ENCODE measurements at regions not wholly inside any gene's neighbourhood (a gene's known extent, or its start where the extent isn't known, plus 50 kb on each side); places are given as distances from the start of the nearest gene placed in this dataset.

DNA sequence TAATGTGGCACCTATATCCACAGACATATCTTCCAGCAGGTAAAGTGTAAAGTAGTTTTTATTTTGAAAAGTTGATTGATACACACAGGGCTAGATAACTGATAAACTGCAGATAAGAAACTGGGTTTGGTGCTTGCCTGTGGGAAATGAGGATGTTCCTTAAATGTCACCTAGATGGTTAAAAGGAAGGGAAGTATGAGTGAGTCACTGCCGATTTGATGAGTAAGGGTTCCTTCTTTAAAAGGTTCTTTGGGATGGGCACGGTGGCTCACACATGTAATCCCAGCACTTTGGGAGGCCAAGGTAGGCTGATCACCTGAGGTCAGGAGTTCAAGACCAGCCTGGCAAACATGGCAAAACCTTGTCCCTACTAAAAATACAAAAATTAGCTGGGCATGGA, 73.8 kb upstream of the FRY start:
- dilution Hi-C loops (cut with MboI; ENCODE audit: extremely low pct_ligation_motif_present, low sequenced_read_pairs): no loop called here
- FAIRE-seq (no peak), DNase-seq (ENCODE audit: low read depth, low spot score) (no peak)

DNA sequence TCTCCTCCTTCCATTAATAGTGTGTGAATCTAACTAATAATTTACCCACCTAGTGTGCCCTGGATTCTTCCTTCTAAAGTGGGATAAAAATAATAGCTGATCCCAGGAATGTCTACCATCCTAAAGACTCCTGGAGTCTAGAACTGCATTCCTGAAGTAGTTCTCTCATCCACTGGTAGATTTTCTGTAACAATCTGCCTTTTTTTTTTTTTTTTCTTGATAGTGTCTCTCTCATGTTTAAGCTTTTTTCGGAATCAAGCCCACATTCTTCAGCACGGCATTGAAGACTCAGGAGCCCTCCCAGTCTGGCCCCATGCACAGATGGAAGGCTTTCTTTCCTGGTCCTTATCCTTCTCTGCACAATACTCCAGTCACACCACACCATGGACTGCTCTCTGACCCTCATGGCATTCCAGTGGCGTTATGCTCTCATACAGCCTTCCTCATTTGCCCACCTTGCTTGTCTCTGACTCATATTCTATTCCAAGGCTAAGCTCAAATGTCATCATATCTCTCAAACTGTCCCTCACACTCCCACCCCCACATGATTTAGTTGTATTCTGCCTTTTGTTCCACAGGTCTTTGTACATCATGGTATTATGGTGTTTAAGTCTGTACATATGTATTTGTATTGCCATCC, 68.7 kb upstream of the FRY start:
- Histone ChIP-seq H2AFZ (ENCODE audit: control insufficient read depth, low read length) (no peak overlapping the region), H3K9me3 (ENCODE audit: control insufficient read depth, low read depth, low read length) (no peaks in the 10 kb centered on the region), H3K9ac (ENCODE audit: control insufficient read depth, extremely low read depth, insufficient read depth, low read length) (no peak overlapping the region), H4K20me1 (ENCODE audit: control insufficient read depth, extremely low read depth, insufficient read depth, low read length) (no peaks in the 10 kb centered on the region), H3K27ac (ENCODE audit: control insufficient read depth, insufficient read depth, low read length) (no peak overlapping the region), H3K36me3 (ENCODE audit: control insufficient read depth in 2 of 2, extremely low read depth in 1 of 2, insufficient read depth in 2 of 2, low read length in 2 of 2) (no peaks in the 10 kb centered on the region), H3K9me1 (ENCODE audit: control insufficient read depth, extremely low read depth, insufficient read depth, low read length) (no peaks in the 10 kb centered on the region), H3K27me3 (ENCODE audit: control insufficient read depth, extremely low read depth, insufficient read depth, low read length) (no peaks in the 10 kb centered on the region), H3K79me2 (ENCODE audit: control insufficient read depth, insufficient read depth, low read length) (no peaks in the 10 kb centered on the region), H3K4me3 (ENCODE audit: control insufficient read depth in 2 of 3, extremely low read depth in 1 of 3, insufficient read depth in 2 of 3, low read depth in 1 of 3, low read length in 3 of 3) (no peak overlapping the region), H3K4me1 (ENCODE audit: control insufficient read depth, extremely low read depth, insufficient read depth, low read length) (no peaks in the 10 kb centered on the region), H3K4me2 (ENCODE audit: control insufficient read depth, extremely low read depth, insufficient read depth, low read depth, low read length) (no peak overlapping the region)
- FAIRE-seq: no peak
- dilution Hi-C loops (cut with MboI; ENCODE audit: extremely low pct_ligation_motif_present, low sequenced_read_pairs): no loop called here
- no peak for DNase-seq (ENCODE audit: low read depth, low spot score)
- TF ChIP-seq, protein P1, sequence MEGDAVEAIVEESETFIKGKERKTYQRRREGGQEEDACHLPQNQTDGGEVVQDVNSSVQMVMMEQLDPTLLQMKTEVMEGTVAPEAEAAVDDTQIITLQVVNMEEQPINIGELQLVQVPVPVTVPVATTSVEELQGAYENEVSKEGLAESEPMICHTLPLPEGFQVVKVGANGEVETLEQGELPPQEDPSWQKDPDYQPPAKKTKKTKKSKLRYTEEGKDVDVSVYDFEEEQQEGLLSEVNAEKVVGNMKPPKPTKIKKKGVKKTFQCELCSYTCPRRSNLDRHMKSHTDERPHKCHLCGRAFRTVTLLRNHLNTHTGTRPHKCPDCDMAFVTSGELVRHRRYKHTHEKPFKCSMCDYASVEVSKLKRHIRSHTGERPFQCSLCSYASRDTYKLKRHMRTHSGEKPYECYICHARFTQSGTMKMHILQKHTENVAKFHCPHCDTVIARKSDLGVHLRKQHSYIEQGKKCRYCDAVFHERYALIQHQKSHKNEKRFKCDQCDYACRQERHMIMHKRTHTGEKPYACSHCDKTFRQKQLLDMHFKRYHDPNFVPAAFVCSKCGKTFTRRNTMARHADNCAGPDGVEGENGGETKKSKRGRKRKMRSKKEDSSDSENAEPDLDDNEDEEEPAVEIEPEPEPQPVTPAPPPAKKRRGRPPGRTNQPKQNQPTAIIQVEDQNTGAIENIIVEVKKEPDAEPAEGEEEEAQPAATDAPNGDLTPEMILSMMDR (optimal IDR thresholded peaks at IDR 0.05 in 1 of 3, IDR thresholded peaks at IDR 0.05 in 1 of 3, conservative IDR thresholded peaks at IDR 0.05 in 1 of 3; ENCODE audit: extremely low read depth in 1 of 3, insufficient read depth in 2 of 3, low read length in 3 of 3): no peak
- no peak for TF ChIP-seq EZH2 (IDR thresholded peaks at IDR 0.05; ENCODE audit: low read length)

More for the DNA sequence above, 73.8 kb upstream of the FRY start:
- Histone ChIP-seq H3K4me3 (ENCODE audit: control insufficient read depth in 2 of 3, extremely low read depth in 1 of 3, insufficient read depth in 2 of 3, low read depth in 1 of 3, low read length in 3 of 3) (no peak overlapping the region), H3K9ac (ENCODE audit: control insufficient read depth, extremely low read depth, insufficient read depth, low read length) (no peak overlapping the region), H3K9me1 (ENCODE audit: control insufficient read depth, extremely low read depth, insufficient read depth, low read length) (no peaks in the 10 kb centered on the region), H3K27me3 (ENCODE audit: control insufficient read depth, extremely low read depth, insufficient read depth, low read length) (no peaks in the 10 kb centered on the region), H3K79me2 (ENCODE audit: control insufficient read depth, insufficient read depth, low read length) (no peaks in the 10 kb centered on the region), H3K36me3 (ENCODE audit: control insufficient read depth in 2 of 2, extremely low read depth in 1 of 2, insufficient read depth in 2 of 2, low read length in 2 of 2) (no peaks in the 10 kb centered on the region), H3K4me1 (ENCODE audit: control insufficient read depth, extremely low read depth, insufficient read depth, low read length) (no peaks in the 10 kb centered on the region), H3K4me2 (ENCODE audit: control insufficient read depth, extremely low read depth, insufficient read depth, low read depth, low read length) (no peak overlapping the region), H2AFZ (ENCODE audit: control insufficient read depth, low read length) (no peak overlapping the region), H3K9me3 (ENCODE audit: control insufficient read depth, low read depth, low read length) (no peaks in the 10 kb centered on the region), H3K27ac (ENCODE audit: control insufficient read depth, insufficient read depth, low read length) (no peak overlapping the region), H4K20me1 (ENCODE audit: control insufficient read depth, extremely low read depth, insufficient read depth, low read length) (no peaks in the 10 kb centered on the region)
- TF ChIP-seq, protein P1 (optimal IDR thresholded peaks at IDR 0.05 in 1 of 3, IDR thresholded peaks at IDR 0.05 in 1 of 3, conservative IDR thresholded peaks at IDR 0.05 in 1 of 3; ENCODE audit: extremely low read depth in 1 of 3, insufficient read depth in 2 of 3, low read length in 3 of 3): no peak
- TF ChIP-seq EZH2 (IDR thresholded peaks at IDR 0.05; ENCODE audit: low read length): no peak
